SIG-M5 treated with dmso at 0.1 percent for 504 hours (cell line): ENCODE measurements at regions not wholly inside any gene's neighbourhood (a gene's known extent, or its start where the extent isn't known, plus 50 kb on each side); places are given as distances from the start of the nearest gene placed in this dataset.
A peak's percentile ranks its signal among the peaks of the same experiment; 100 is the strongest.

Source experiments
- DNase-seq: peaks from one replicate; lab custom pipeline; 2025; ENCODE audit not compliant: unreplicated experiment; lab: John Stamatoyannopoulos, UW

DNA sequence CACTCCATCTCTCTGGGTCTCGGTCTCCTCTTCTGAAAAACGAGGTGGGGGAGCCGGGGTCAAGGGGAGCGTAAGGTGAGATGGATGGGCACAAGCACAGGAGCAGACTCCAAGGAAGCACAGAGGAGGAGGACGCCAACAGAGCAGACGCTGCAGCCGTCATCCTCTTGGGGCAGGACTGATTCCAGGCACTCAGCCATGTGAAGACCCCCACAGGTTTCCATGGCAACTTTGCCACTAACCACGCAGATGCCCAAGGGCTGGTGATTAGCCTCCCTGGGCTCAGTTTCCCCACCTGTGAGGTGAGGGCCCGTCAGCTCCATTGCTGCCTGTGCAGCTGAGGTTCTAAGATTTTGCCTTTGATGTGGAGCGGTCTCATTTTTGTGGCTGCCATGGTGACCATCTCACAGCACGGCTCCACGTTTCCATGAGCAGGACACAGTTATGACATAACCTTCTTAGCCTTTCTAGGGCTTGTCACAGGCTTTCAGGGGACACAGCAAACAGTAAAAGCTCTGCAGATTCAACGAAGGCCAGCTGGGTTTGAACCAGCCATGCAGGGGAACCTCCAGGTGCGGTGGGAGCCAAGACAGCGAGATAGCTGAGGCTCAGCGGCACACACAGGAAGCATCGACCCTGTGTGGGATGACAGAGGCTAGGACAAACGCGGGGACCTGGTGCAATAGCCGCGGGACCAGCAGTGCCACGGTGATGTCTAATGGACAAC is 170.3 kb downstream of the NUP210 start:
- no peak for DNase-seq

DNA sequence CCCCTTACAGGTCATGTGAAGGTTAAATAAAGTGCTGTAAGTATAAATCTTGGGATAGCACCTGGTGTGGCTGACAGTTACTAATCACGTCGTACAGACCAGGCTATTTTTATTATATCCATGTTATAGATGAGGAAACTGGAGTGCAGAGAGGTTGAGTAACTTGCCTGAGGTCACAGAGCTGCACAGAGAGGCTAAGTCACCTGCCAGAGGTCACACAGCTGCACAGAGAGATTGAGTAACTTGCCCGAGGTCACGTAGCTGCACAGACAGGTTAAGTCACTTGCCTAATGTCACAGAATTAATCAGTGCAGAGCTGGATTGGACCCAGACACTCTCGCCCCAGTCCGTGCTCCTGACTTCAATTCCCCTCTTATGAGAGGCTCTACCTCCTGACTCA is 171.5 kb downstream of the NUP210 start:
- DNase-seq, result no peak

DNA sequence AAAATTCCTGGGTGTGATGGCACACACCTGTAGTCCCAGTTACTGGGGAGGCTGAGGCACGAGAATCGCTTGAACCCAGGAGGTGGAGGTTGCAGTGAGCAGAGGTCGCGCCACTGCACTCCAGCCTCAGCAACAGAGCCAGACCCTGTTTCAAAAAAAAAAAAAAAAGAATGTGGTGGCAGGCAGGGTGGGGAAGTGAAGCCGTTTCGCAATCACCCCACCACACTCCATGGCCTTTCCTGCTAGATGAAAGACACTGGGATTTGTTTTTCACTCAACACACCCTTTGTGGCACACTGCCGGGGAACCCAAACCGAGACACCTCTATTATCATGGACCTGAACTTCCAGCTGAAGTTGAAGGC is 172.4 kb upstream of the IQSEC1 start:
- peak; percentile 36 for DNase-seq

DNA sequence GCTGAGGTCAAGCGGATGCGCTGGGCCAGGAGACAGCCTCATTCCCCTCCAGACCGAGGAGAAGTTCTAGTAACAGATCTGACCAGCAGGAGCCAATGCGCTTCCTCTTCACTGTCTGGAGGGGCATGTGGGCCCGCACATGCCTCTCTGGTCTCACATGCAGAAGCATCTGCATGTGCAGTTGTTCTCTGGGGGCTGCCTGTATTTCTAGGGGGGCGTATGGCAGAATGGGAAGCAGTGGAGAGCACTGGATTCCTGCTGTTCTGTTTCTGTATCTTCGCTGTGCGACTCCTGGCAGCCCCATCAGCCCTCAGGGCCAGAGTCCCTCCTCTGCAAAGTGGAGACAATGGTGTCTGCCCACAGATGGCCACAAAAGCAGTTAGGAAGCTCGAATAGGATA is 170.4 kb upstream of the IQSEC1 start:
- no peak for DNase-seq

DNA sequence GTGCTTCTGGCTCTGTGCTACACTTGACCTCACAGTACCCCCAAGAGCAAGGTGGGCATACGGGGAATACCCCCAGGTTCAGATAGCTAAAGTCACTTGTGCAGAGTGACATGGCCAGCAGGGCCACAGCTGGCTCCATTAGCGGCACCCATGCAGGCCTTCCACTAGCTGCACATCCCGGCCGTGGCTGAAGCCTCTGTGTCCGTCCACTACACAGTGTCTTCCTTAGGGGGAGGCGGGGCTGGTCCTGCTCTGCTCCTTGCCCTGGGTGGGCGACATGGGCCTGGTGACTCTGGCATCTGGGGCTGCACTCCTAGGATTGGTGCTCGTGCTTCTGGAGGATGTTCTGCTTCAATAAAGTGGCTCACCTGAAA is 169.1 kb upstream of the IQSEC1 start:
- no peak for DNase-seq

- DNase-seq, result no peak
Measured at GRCh38 chr3:13241621-13242363, 168.6 kb upstream of the IQSEC1 start.

DNA sequence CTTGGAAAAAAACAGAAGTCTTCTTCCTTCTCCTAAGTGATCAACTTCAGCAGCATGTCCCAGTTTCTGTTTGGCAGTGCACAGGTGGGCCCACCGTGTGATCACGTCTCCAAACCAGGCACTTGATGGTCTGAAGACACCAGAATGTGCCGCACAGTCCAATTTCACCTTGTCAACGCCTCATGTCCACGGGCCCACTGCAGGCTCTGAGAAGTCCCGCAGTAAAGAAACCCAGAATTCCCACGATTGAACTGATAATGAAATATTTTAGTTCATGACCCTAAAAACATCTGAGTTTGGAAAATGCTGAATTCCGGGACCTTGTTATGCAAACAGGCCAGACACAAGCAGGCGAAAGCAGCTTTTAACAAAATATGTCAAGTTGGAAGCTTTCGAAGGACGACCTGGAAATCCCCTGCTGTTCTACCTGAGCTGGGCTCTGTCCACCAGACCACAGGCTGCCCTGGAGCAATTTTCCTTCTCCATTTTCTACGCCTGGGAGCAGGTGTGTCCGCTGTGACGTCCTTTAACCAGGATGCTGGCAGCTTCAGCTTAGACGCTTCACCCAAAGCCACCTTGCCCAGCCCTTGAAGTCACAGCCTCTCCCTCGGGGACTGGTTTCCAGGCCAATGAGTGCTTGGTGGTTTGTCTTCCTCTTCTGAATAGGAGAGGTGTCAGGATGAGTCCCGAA is 167.8 kb upstream of the IQSEC1 start:
- no peak for DNase-seq

DNA sequence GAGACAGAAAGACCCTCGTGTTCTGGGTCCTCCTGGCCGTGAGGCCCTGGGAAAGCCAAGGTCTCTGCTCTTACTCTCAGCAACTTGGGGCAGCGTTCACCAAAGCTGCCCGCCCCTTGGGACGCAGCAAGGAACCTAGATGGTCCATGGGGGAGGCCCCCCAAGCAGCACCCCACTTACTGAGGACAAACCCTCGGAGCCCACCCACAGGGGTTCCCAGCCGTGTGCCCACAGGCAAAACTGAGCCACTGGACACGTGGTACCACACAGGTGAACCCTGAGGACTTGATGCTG is 166.2 kb upstream of the IQSEC1 start:
- no peak for DNase-seq

DNA sequence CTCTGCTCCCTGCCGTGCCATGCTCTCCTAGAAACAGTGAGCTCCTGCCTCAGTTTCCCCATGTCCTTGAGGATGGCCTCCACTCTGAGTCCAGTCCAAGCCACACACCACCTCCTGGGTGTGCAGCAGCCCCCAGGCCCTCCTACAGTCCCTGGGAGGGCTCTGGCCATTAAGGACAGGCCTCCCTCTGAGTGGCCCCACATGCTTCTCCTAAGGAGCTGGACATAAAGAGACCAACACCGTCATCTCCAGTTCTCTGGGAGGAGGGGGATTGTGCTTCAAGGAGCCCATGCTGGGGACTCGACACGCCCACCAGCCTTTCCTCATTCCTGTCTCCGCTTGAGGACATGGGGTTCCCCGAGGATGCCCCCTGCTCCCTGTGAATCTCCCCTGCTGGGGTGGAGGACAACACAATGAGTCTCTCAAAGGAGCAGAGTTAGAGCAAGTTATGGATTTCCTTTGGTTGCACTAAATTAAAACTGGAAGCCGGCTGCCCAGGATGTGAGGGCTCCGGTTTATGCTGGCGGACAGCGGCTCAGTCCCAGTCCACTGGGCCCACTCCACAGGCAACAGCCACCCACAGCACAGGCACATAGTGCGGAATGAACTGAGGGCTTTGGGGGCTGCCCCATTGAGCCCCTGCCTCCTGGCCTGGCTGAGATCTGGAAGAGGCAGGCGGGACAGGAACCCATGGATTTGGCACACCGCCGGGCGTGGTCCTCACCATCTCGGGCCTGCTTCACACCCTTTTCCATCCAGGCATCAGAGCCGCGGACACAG is 165.6 kb upstream of the IQSEC1 start:
- no peak for DNase-seq

- DNase-seq, result no peak
Measured at GRCh38 chr3:13237776-13238490, 164.7 kb upstream of the IQSEC1 start.

DNA sequence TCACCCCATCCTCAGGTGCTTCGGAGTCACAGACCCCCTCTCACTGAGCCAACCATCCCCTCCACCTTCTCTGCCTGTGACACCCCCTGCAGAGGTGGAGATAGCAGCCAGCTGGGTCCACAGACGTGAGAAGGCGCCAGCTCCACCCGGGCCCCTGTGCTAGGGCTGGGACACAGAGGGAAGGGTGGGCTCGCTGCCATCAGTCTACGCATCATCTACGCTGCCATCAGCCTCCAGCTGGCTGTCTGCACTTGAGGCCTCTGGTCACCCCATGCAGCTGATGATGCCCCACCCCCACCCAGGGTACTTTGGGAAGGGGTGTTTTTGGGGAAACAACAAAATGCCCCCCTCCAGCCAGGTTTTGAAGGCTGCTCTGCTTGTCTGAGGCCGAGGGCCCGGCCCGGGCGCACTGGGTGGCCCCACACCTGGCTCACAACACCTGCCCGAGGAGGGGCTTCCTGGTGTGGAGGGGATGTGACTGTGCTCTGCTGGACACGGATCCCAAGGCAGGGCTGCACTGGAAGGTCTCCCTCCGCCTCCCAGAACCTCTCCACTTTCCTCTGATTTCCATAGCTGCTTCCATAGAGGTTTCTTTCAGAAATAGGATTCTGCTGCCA is 163.4 kb upstream of the IQSEC1 start:
- no peak for DNase-seq

DNA sequence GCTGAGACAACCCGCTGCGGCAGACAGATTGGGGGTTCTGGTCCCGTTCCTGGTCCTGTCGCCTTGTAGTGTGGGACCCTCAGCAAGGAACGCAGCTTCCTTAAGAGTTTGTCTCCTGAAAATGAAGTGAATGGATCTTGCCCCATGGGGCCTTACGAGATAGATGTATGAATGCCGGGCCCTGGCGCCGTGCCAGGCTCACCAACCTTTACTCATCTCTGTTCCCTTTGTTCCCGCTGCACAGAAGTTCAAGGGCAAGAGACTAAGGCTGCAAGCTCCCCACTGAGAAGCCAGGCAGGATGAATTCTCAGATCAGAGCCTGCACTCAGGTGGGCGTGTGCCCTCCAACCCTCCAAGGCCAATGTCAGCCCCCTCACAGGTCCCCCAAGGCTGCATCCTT is 162.7 kb upstream of the IQSEC1 start:
- DNase-seq, result no peak

- DNase-seq, result no peak
Measured at GRCh38 chr3:13235079-13235478, 161.8 kb upstream of the IQSEC1 start.

DNA sequence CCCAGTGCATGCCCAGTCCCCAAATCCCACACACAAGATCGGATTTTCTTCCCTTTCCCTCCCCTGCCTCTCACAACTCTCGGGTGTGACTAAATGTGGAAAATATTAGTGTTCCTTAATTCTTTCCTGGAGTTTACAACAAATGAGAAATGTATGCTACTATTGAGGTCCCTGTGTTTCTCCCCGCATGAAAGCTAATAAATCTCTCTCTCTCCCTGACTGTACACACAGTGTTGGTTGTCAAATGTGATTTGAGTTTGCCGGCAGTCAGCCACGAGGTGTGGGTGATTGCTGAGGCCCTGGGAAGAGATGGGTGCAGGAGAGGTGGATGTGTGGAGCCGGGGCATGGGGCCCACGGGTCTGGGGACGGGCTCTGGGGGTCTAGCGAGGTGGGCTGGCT is 161.4 kb upstream of the IQSEC1 start:
- no peak for DNase-seq

DNA sequence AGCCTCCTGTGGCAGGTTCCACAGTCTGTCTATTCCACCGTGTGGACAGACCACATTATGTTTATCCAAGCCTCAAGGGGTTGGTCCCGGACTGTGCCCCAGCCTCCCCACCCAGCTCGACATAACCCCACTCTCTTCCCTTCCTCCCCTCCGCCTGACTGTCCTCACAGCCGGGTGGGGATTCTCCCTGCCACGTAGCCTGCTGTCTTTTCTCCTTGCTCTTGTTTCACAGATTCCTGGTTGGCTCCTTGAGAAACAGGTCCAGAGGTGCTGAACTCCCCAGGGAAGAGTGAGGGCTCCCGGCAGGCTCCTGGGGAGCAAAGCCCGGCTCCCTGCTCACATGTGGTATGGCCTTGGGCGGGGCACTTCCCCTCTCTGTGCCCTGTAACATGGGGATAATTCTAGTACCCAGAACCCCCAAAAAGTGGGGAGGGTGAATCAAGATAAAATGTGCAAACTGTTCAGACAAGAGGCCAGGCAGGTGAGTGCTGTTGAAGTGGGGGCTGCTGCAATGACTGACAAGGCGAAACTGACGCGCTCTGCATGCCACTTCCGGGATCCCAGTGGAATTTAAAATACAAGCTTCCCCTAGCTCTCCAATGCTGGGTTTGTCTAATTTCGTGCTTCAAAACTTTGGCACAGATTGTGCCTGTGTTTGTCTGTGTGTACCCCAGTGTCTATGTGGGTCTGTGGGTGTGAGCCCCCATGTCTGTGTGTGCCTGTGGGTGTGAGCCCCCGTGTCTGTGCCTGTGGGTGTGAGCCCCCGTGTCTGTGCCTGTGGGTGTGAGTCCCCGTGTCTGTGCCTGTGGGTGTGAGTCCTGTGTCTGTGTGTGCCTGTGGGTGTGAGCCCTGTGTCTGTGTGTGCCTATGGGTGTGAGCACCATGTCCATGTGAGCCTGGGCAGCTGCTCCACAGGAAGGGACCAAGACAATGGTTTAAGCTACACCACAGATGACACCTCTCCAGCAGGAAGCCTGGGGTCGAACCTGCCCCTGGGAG is 160.6 kb upstream of the IQSEC1 start:
- DNase-seq, result no peak

DNA sequence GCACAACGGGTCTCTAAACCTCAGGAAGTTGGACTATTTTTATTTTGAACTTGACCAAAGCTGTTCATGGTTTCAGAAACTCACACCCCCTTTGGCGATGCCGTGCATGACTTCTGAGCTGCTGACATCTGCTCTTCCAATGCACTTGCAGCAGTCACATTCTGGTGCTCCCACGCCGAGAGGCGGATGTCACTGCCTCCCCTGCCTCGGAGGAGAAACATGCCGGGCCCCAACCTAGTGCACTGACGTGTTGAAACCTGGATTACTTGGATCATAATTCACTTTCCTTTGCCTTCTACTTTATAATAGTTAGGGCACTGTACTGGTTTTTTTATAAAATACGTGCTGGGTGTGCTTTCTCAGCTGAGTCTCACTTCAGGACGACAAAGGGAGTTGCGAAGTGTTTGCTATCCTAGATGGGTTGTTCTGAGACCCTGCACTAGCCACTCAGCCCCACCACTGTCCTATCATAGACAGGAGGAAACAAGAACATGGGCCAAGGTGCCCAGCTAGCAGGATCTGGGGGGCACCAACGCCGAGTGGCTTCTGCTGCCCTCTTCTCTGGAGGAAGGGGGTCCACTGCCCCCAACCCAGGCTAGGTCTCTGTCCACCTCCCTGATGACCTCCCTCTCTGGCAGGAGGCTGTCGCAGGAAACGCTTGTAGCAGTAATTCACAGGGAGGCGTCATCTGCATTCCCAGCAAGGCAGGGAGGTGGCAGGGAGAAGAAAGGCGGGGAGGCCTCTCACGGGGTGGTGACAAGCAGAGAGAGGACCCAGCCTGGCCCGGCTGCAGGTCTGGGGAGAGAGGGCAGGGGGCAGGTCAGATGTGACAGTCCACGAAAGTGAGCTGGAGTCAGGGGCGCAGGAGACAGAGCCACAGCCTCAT is 158.8 kb upstream of the IQSEC1 start:
- no peak for DNase-seq

DNA sequence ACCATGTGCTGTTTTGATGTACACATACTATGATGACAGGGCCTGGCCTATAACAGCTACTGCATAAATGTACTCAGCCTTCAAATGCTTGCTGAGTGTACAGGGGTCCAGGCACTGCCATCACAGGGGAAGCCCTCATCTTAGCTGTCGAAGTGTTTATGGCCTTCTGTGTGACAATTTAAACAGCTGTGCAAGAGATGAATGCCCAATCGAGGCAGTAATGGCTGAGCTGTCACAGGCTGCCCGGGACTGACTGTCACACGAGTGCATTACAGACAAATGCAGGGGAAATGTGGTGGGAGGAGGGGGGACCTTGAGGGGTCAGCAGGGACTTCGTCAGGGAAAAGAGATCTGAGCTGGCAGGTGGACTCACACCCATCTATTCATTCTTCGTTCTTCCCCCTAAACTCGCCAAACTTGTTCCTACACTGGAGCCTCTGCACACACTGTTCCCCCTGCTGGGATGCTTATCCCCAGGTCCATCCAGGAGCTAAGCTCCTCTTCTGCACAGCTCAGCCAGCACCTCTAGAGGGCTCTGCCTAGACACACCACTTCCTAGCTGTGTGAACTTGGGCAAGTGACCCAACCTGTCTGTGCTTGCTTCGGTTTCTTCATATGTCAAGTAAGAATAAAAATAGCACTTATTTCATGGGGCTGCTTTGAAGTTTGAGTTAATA is 156.2 kb upstream of the IQSEC1 start:
- peak; percentile 66 for DNase-seq

DNA sequence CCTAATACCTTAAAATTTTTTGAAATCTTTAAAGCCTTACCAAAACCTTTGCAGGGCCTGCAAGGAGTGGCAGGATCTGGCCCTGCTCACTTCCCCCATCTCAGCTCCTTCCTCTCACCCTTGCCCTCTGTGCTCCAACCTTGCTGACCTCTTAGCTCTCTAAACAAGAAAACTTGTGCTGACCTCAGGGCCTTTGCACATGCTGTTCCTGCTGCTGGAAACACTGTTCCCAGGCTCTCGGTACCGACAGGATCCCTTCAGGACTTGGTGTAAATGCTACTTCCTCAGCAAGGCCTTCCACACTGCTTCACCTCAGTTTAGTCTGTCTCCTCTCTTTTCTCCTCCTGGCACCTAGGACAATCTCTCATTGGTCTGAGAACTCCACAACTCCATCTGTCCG is 155.4 kb upstream of the IQSEC1 start:
- no peak for DNase-seq
